Stimulated activated CD8-positive, alpha-beta memory T cell treated with anti-CD3 and anti-CD28 coated beads, Interleukin-2, amount 100 ng/mL, for 1 hour (primary cell): ENCODE measurements at regions not wholly inside any gene's neighbourhood (a gene's known extent, or its start where the extent isn't known, plus 50 kb on each side); places are given as distances from the start of the nearest gene placed in this dataset.
"Not testable (repeated sequence)": the region's sequence is repeated elsewhere in the genome, so short reads cannot be mapped to it uniquely, and the experiment has no call there.

ENCODE experiments used
- DNase-seq, 2 donors: peaks; one replicate each; pipeline ENCODE4 v3.0.0-alpha.2; 2020; ENCODE audit warnings: low read depth in 2 of 2

- DNase-seq, result no peak
These were observed 481.9 kb downstream of the UTRN start for GRCh38 chr6:144767051-144767450.

DNA sequence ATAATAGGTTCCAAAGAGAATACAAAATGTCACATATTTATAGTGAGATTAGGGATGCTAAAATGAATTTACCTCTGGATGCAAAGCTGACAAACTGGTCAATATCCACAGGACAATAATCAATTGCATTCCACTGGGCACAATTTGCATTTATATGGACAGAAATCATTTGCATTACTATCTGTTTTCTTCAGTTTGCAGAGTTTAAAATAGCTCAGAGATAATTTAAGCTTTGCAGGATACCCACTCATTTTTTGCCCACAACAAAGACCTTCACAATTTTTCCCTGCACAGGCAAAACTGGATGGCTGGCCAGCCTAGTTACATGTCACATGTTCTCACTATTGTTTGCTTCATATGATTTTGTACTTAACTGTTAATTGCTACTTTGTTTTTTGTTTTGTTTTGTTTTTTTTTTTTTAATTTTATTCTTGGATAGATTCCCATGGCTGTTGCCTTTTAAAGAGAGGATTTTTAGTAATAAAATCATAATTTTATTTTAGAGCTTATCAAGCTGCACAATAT is 483.5 kb downstream of the UTRN start:
- no peak for DNase-seq

GRCh38 chr6:144769142-144769541 is 484.0 kb downstream of the UTRN start:
- no peak for DNase-seq

GRCh38 chr6:144776031-144776819 is 491.1 kb downstream of the UTRN start:
- no peak for DNase-seq

- DNase-seq, result no peak
These were observed 492.1 kb downstream of the UTRN start for GRCh38 chr6:144777249-144777648.

DNA sequence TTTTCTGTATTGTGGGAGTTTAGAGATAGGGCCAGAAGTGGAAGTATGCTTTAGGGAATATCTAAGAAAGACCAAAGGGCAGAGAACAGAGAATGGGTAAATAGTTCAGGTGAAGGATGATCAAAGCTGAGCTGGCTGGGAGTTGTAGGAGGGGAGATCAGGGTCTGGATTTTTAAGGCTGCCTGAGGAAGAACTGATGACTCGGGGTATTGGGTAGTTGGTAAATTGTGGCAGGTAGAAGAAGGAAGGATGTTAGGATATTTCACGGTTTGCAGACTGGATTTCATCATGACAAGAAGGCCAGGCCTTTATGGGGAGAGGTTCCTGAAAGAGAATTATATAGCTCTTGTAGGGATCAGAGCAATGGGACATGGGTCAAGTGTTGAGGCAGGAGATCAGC is 492.9 kb downstream of the UTRN start:
- no peak for DNase-seq

- no peak for DNase-seq
These were observed 493.8 kb downstream of the UTRN start for GRCh38 chr6:144778773-144779492.

- DNase-seq, result no peak
These were observed 496.7 kb downstream of the UTRN start for GRCh38 chr6:144781836-144782235.

DNA sequence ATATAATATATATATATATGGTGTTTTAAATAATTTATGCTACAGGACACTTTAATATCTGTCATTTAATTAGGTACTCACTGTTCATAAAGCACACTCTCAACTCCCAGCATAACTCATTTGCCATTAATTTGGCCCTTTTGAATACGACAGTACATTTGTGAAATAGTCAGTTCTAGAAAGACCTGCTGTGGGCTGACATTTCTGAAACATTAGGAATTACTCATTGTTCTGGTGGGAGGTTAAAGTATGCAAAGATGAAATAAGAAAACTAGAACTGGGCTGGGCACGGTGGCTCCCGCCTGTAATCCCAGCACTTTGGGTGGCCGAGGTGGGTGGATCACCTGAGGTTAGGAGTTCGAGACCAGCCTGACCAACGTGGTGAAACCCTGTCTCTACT is 497.5 kb downstream of the UTRN start:
- no peak for DNase-seq

DNA sequence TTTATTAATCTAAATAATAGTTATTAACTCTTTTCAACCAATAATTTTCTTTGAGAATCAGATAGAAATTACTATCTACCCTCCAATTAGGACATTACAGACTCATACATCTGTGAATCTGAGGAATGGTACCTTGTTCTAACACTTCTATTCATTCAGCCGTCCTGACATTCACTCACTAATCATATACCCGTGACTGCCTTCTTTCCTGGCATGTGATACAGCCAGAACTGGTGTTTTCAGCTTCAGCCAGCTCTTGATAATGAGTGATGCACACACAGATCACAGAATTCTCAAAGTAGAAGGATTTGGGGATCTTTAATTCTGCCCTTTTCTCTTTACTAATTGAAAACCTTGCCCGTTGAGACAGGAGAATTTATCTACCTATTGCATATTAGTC is 499.9 kb downstream of the UTRN start:
- no peak for DNase-seq

GRCh38 chr6:144786825-144787224 is 501.7 kb downstream of the UTRN start:
- no peak for DNase-seq

GRCh38 chr6:144793744-144794143 is 508.6 kb downstream of the UTRN start:
- DNase-seq, result no peak

GRCh38 chr6:144795022-144795421 is 509.9 kb downstream of the UTRN start:
- DNase-seq, result not testable (repeated sequence)

- DNase-seq, result no peak
These were observed 510.9 kb downstream of the UTRN start for GRCh38 chr6:144796070-144796469.

DNA sequence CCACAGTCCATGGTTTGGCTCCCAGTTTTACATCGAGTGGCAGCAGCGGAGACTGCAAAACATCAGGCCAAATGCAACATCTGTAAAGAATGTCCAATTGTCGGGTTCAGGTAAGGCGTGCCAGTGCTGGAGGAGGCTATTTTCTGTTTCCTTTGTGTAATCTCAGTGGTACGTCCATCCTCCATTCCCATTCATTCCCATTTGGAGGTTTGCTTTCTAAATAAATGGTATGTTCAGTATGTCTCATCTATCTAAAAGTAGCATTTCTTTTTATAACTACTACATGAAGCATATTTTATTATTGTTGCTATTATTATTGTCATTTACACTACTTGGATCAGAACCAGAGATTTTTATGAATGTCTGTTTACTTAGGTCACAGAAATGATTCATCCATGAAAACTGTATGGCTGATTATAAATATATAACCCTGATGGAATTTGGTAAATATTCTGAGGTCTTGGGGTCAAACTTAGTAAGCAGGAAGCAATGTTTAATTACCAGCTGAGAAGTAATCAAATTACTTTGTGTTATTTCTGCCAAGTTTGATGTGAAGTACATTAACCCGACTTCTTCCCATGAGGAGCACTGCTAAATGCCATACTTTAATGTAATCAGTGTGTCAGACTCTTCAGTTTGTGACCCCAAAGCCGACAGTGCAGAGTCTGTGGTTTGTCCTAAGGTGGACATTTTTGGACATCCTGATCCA is 512.9 kb downstream of the UTRN start:
- DNase-seq, result no peak

- no peak for DNase-seq
These were observed 519.2 kb downstream of the UTRN start for GRCh38 chr6:144804246-144804790.

DNA sequence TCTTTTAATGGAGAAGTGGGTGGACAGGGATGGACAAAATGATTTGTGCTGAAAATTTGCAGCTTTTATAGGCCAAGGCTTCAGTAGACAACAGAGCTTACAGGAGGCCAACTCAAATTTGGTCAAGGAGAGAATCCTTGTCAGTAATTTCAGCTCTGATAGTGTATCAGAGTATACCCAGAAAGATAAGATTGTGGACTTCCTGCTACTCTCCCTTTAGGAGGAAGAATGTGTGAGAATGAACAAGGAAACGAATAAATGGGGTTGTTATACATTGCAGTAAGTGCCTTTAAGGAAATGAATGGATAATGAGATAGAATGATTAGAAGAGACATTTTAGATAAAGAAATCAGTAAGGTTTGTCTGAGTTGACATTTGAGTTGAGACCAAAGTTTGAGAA is 519.9 kb downstream of the UTRN start:
- DNase-seq, result no peak

DNA sequence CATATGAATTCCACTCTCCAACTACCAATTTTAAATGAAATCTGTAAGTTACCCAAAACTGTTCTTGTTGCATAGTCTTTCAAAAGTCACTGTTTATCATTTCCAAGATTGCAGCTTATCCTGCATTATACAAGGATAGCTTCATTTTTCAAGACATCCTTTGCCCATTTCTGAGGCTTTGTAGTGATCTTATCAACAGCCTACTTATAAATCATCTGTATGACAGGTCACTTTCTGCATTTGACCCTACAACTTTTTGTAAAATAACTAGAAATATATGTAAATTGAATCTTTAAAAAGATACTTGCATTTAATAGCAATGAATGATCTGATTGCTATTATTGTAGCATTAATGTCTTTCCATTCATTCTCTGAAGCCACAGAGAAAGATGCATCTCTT is 521.1 kb downstream of the UTRN start:
- no peak for DNase-seq

DNA sequence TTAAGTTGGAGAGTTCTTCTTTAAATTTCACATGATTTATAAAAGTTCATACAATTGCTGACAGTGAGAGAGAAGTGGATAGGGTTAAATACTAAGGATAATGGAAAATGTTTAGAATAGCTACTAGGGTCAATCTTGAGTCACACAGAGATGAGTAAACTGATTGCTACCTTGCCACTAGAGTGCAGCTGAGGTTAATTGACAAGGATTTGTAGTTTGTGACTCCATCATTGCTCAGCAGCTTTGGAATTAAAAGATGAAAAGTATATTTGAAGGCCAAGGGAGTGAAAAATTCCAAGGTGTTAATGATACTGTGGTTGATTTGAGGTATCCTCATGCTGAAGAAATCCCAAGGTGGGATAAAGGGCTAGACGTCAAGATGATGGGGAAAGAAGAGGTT is 524.0 kb downstream of the UTRN start:
- DNase-seq, result no peak

DNA sequence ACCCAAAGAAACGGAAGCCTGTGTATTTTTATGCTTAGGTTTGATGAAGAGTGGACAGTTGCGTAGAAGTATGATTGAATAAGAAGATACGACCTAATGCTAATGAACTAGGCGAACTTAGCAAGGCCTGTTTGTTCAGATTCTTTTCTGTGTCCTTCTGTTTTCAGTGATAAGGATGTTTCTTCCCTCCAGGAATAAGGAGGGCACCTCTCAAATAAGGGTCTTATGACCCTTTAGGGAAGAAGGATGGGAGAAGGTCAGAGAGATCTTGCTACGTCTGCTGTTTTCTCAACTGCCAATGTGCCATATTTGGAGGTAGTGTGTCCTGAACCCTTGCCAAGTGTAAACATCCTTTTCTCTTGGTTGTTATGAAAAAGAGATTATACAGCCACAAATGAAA is 524.8 kb downstream of the UTRN start:
- DNase-seq, result no peak

- DNase-seq, result no peak
These were observed 526.0 kb downstream of the UTRN start for GRCh38 chr6:144811140-144811539.

- DNase-seq, result no peak
These were observed 531.8 kb downstream of the UTRN start for GRCh38 chr6:144816936-144817335.
